CD14-positive monocyte (primary cell): ENCODE measurements at regions not wholly inside any gene's neighbourhood (a gene's known extent, or its start where the extent isn't known, plus 50 kb on each side); places are given as distances from the start of the nearest gene placed in this dataset.

ENCODE experiments used
- DNase-seq, 3 donors: peaks; one replicate each; pipeline ENCODE4 v3.0.0-alpha.2; 2011 to 2022
- H2AFZ ChIP-seq: 2 replicates; pipeline ENCODE4 v1.6.0; 2012; ENCODE audit warnings: mild to moderate bottlenecking, low read depth, low read length, inconsistent platforms; ENCODE audit not compliant: insufficient read depth, poor library complexity, severe bottlenecking
- H3K27ac ChIP-seq, 2 donors: 1 replicate in 1 of 2; 2 replicates in 1 of 2; pipeline ENCODE4 v1.5.1; 2012 to 2013; ENCODE audit warnings: low read length in 2 of 2, control low read depth in 1 of 2, inconsistent platforms in 1 of 2, low read depth in 1 of 2, mild to moderate bottlenecking in 1 of 2
- H3K27me3 ChIP-seq, 2 donors: one replicate each; pipeline versions ENCODE4 v1.6.0 to v1.6.1; 2011 to 2013; ENCODE audit warnings: low read length in 2 of 2; ENCODE audit not compliant: control insufficient read depth in 2 of 2, insufficient read depth in 2 of 2
- H3K36me3 ChIP-seq, 2 donors: replicated peaks in 1 of 2; 1 replicate in 1 of 2; 2 replicates in 1 of 2; pipeline versions ENCODE4 v1.5.1 to v1.6.1; 2012 to 2013; ENCODE audit warnings: low read length in 2 of 2, control low read depth in 1 of 2, inconsistent platforms in 1 of 2, mild to moderate bottlenecking in 1 of 2; ENCODE audit not compliant: insufficient read depth in 2 of 2, control insufficient read depth in 1 of 2
- H3K4me1 ChIP-seq, 2 donors: 1 replicate in 1 of 2; 2 replicates in 1 of 2; pipeline versions ENCODE4 v1.5.1 to v1.6.1; 2012 to 2013; ENCODE audit warnings: low read length in 2 of 2, control low read depth in 1 of 2, inconsistent platforms in 1 of 2, mild to moderate bottlenecking in 1 of 2, moderate library complexity in 1 of 2; ENCODE audit not compliant: insufficient read depth in 2 of 2, control insufficient read depth in 1 of 2
- H3K4me2 ChIP-seq: replicated peaks from 2 replicates; pipeline ENCODE3; 2012; ENCODE audit warnings: low read length, moderate library complexity, mild to moderate bottlenecking; ENCODE audit not compliant: poor library complexity, severe bottlenecking; ENCODE audit errors: extremely low read depth
- H3K4me3 ChIP-seq, 3 experiments: fragments of 200-600 bp in 1 of 3; sonication (generic) in 1 of 3; replicated peaks in 1 of 3; 1 replicate in 2 of 3; 2 replicates in 1 of 3; pipeline ENCODE4 v1.5.1; 2011 to 2013; ENCODE audit warnings: low read length in 3 of 3, mild to moderate bottlenecking in 3 of 3, control low read depth in 2 of 3, low read depth in 2 of 3, inconsistent platforms in 1 of 3, moderate library complexity in 1 of 3
- H3K79me2 ChIP-seq: 2 replicates; pipeline ENCODE4 v1.6.0; 2012; ENCODE audit warnings: mild to moderate bottlenecking, control low read depth, inconsistent platforms, low read length, moderate library complexity; ENCODE audit not compliant: insufficient read depth
- H3K9ac ChIP-seq: 2 replicates; pipeline ENCODE4 v1.6.0; 2017; ENCODE audit warnings: low read length, mild to moderate bottlenecking; ENCODE audit not compliant: insufficient read depth, poor library complexity, severe bottlenecking
- H3K9me3 ChIP-seq, 2 donors: replicated peaks in 1 of 2; 1 replicate in 1 of 2; 2 replicates in 1 of 2; pipeline versions ENCODE4 v1.5.1 to v1.6.1; 2012 to 2013; ENCODE audit warnings: low read length in 2 of 2, control low read depth in 1 of 2; ENCODE audit not compliant: control insufficient read depth in 1 of 2, insufficient read depth in 1 of 2
- H4K20me1 ChIP-seq: 2 replicates; pipeline ENCODE4 v1.6.0; 2012; ENCODE audit warnings: mild to moderate bottlenecking, low read length, control low read depth, moderate library complexity; ENCODE audit not compliant: insufficient read depth
- H3K27ac Mint-ChIP-seq, 7 donors: one replicate each; pipeline ENCODE4 v1.8.0; 2020; ENCODE audit warnings: mild to moderate bottlenecking in 7 of 7, mixed read lengths in 7 of 7, moderate library complexity in 6 of 7, inconsistent platforms in 2 of 7
- H3K27me3 Mint-ChIP-seq, 3 donors: one replicate each; pipeline ENCODE4 v1.8.0; 2021 to 2022; ENCODE audit warnings: low read depth in 3 of 3, mild to moderate bottlenecking in 3 of 3, mixed read lengths in 3 of 3, moderate library complexity in 3 of 3, inconsistent platforms in 1 of 3
- H3K36me3 Mint-ChIP-seq, 2 donors: one replicate each; pipeline ENCODE4 v1.8.0; 2020; ENCODE audit warnings: mixed read lengths in 2 of 2, inconsistent platforms in 1 of 2, mild to moderate bottlenecking in 1 of 2
- H3K4me1 Mint-ChIP-seq: one replicate; pipeline ENCODE4 v1.8.0; 2020; ENCODE audit warnings: mild to moderate bottlenecking, mixed read lengths
- H3K4me3 Mint-ChIP-seq, 2 donors: one replicate each; pipeline ENCODE4 v1.8.0; 2020; ENCODE audit warnings: mild to moderate bottlenecking in 2 of 2, mixed read lengths in 2 of 2, moderate library complexity in 1 of 2
- H3K9me3 Mint-ChIP-seq, 7 donors: one replicate each; pipeline ENCODE4 v1.8.0; 2020 to 2022; ENCODE audit warnings: mixed read lengths in 7 of 7, mild to moderate bottlenecking in 6 of 7, moderate library complexity in 6 of 7, inconsistent platforms in 2 of 7
- WGBS: methylation state at CpG from one replicate; pipeline ENCODE4 v1.1.5; 2013; ENCODE audit warnings: missing lambda C conversion rate; ENCODE audit not compliant: insufficient coverage; 5-methylcytosine and 5-hydroxymethylcytosine counted together
- intact Hi-C, 2 donors: fragments of 100-400 bp; cut with micrococcal nuclease; formaldehyde crosslinking; loops; one replicate each; pipeline versions ENCODE4 v1.15.0 to v1.15.1; 2023
- TF ChIP-seq, protein P1 (sequence below): fragments of 200-600 bp; IDR thresholded peaks from one replicate; pipeline ENCODE4 v1.8.0; 2022; ENCODE audit warnings: antibody characterized with exemption, mild to moderate bottlenecking

DNA sequence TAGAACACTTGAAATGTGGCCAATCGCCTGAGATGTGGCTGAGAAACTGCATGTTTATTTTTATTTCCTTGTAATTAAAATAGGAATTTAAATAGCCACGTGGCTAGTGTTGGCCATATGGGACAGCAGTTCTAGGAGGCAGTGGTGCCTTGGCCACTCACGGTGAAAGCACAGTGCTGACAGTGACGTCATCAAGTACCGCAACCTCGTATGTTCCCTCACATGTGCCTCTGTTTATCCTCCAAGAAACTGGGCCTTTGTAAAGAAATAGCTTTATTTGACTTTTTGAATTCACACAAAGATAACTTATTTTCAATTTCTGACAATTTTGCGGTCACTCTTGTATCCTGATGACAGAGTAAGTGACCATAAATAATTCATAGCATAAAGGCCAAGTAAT is 575.0 kb downstream of the DCDC2C start:
- WGBS, result 77% methylated on average over 6 of the region's 7 CpGs
- no peaks in the 10 kb centered on the region for H3K4me1 Mint-ChIP-seq
- Histone ChIP-seq H3K9me3 (peaks cover 1 to 4% of the 10 kb centered on the region in 2 donors), H3K36me3 (no peaks in the 10 kb centered on the region), H3K27ac (no peak overlapping the region), H3K79me2 (no peaks in the 10 kb centered on the region), H3K4me3 (no peak overlapping the region), H3K9ac (no peak overlapping the region), H4K20me1 (no peaks in the 10 kb centered on the region), H3K4me1 (no peaks in the 10 kb centered on the region), H3K27me3 (no peaks in the 10 kb centered on the region), H2AFZ (no peak overlapping the region), H3K4me2 (no peak overlapping the region)
- H3K27me3 Mint-ChIP-seq, result peaks cover 0 to 2% (median 0%) of the 10 kb centered on the region in 3 donors
- H3K27ac Mint-ChIP-seq, result no peak overlapping the region
- TF ChIP-seq, protein P1, sequence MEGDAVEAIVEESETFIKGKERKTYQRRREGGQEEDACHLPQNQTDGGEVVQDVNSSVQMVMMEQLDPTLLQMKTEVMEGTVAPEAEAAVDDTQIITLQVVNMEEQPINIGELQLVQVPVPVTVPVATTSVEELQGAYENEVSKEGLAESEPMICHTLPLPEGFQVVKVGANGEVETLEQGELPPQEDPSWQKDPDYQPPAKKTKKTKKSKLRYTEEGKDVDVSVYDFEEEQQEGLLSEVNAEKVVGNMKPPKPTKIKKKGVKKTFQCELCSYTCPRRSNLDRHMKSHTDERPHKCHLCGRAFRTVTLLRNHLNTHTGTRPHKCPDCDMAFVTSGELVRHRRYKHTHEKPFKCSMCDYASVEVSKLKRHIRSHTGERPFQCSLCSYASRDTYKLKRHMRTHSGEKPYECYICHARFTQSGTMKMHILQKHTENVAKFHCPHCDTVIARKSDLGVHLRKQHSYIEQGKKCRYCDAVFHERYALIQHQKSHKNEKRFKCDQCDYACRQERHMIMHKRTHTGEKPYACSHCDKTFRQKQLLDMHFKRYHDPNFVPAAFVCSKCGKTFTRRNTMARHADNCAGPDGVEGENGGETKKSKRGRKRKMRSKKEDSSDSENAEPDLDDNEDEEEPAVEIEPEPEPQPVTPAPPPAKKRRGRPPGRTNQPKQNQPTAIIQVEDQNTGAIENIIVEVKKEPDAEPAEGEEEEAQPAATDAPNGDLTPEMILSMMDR, result no peak
- no peak for DNase-seq
- peaks cover 0 to 5% (median 1%) of the 10 kb centered on the region in 7 donors for H3K9me3 Mint-ChIP-seq
- intact Hi-C loops, result no loop called here
- H3K36me3 Mint-ChIP-seq, result no peaks in the 10 kb centered on the region
- H3K4me3 Mint-ChIP-seq, result no peak overlapping the region

DNA sequence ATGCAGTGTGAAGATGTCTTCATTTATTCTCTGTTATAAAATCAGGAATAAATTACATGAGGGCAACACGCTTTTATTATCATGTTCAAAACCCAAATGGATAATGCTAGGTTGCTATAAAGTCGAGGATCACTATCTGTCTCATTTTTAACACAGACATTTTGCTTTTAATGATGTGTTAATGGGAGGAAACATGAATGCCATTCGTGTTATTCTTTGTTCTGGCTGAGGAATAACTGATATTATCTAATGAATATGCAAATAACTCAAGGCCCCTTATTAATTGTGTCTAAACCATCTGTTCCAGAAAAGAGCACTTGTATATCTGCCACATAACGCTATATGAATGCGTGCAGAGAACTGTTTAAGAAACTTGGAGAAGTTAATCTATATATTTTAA is 576.1 kb downstream of the DCDC2C start:
- peaks cover 0 to 5% (median 1%) of the 10 kb centered on the region in 7 donors for H3K9me3 Mint-ChIP-seq
- intact Hi-C loops, result no loop called here
- Histone ChIP-seq H2AFZ (no peak overlapping the region), H3K27ac (no peak overlapping the region), H3K4me3 (no peak overlapping the region), H3K4me1 (no peaks in the 10 kb centered on the region), H3K4me2 (no peak overlapping the region), H3K79me2 (no peaks in the 10 kb centered on the region), H3K27me3 (no peaks in the 10 kb centered on the region), H3K36me3 (no peaks in the 10 kb centered on the region), H3K9ac (no peak overlapping the region), H3K9me3 (peaks cover 4 to 7% of the 10 kb centered on the region in 2 donors), H4K20me1 (no peaks in the 10 kb centered on the region)
- no peak overlapping the region for H3K4me3 Mint-ChIP-seq
- DNase-seq, result no peak
- H3K4me1 Mint-ChIP-seq, result no peaks in the 10 kb centered on the region
- TF ChIP-seq, protein P1, result no peak
- no peak overlapping the region for H3K27ac Mint-ChIP-seq
- H3K36me3 Mint-ChIP-seq, result no peaks in the 10 kb centered on the region
- H3K27me3 Mint-ChIP-seq, result peaks cover 0 to 2% (median 0%) of the 10 kb centered on the region in 3 donors
- WGBS, result no CpG with 5 or more reads among the region's 5 CpGs
